IMR-90 (cell line): ENCODE measurements at regions not wholly inside any gene's neighbourhood (a gene's known extent, or its start where the extent isn't known, plus 50 kb on each side); places are given as distances from the start of the nearest gene placed in this dataset.

Experiments
- ATAC-seq: fragments of 200-7000 bp; cut with Tn5 transposase; 2 replicates; pipeline ENCODE4 v1.9.1; 2020; ENCODE audit warnings: low read depth, mild to moderate bottlenecking, moderate library complexity
- BruUV-seq: library from RNA; stranded (reverse); fragments of 400-500 nt; replicated peaks from 2 replicates; lab custom pipeline; 2021; lab: Mats Ljungman, UMichigan
- CTCF ChIA-PET: fragments of 300-600 bp; formaldehyde crosslinking; extraction: SDS; loops from one replicate; lab custom pipeline; 2021; ENCODE audit warnings: antibody characterized with exemption; lab: Yijun Ruan, JAX
- POLR2A ChIA-PET: fragments of 300-600 bp; sonication (Branson Sonifier 250); formaldehyde crosslinking; loops from one replicate; lab custom pipeline; 2022; ENCODE audit warnings: antibody characterized with exemption; ENCODE audit not compliant: unreplicated experiment; lab: Charles Lee
- DNase-seq: peaks from one replicate; pipeline ENCODE4 v3.0.0; 2013
- H2AFZ ChIP-seq: replicated peaks from 2 replicates; pipeline ENCODE3; 2013; ENCODE audit warnings: low read length, mild to moderate bottlenecking; ENCODE audit not compliant: poor library complexity
- H2AK5ac ChIP-seq: 2 replicates; pipeline ENCODE4 v1.6.1; 2013; ENCODE audit warnings: low read depth, low read length, inconsistent platforms
- H2AK9ac ChIP-seq: replicated peaks from 2 replicates; pipeline ENCODE3; 2013; ENCODE audit warnings: mild to moderate bottlenecking, low read depth, low read length, moderate library complexity; ENCODE audit not compliant: poor library complexity
- H2BK120ac ChIP-seq: 2 replicates; pipeline ENCODE4 v1.6.1; 2013; ENCODE audit warnings: low read depth, low read length, inconsistent platforms
- H2BK15ac ChIP-seq: 3 replicates; pipeline ENCODE4 v1.6.1; 2013; ENCODE audit warnings: low read depth, low read length, inconsistent platforms
- H2BK20ac ChIP-seq: 2 replicates; pipeline ENCODE4 v1.6.1; 2013; ENCODE audit warnings: low read depth, mild to moderate bottlenecking, inconsistent platforms, low read length, moderate library complexity
- H2BK5ac ChIP-seq: 2 replicates; pipeline ENCODE4 v1.6.1; 2013; ENCODE audit warnings: mild to moderate bottlenecking, low read depth, low read length, inconsistent platforms; ENCODE audit not compliant: poor library complexity, severe bottlenecking
- H3K14ac ChIP-seq: replicated peaks from 2 replicates; pipeline ENCODE4 v1.6.1; 2013; ENCODE audit warnings: low read depth, low read length, inconsistent platforms
- H3K18ac ChIP-seq: 2 replicates; pipeline ENCODE4 v1.6.1; 2013; ENCODE audit warnings: low read depth, low read length, control low read depth
- H3K23ac ChIP-seq: 2 replicates; pipeline ENCODE4 v1.6.1; 2013; ENCODE audit warnings: low read depth, low read length, inconsistent platforms
- H3K27ac ChIP-seq: 2 replicates; pipeline ENCODE4 v1.5.1; 2013; ENCODE audit warnings: mild to moderate bottlenecking, control low read depth, low read length; ENCODE audit not compliant: insufficient read depth
- H3K27me3 ChIP-seq: 2 replicates; pipeline ENCODE4 v1.6.1; 2013; ENCODE audit warnings: low read length; ENCODE audit not compliant: control insufficient read depth, insufficient read depth
- H3K36me3 ChIP-seq: 2 replicates; pipeline ENCODE4 v1.6.1; 2013; ENCODE audit warnings: low read length, mixed read lengths; ENCODE audit not compliant: control insufficient read depth, insufficient read depth
- H3K4ac ChIP-seq: 2 replicates; pipeline ENCODE4 v1.6.1; 2013; ENCODE audit warnings: low read depth, low read length, inconsistent platforms
- H3K4me1 ChIP-seq: 2 replicates; pipeline ENCODE4 v1.6.1; 2013; ENCODE audit warnings: low read length, mixed read lengths; ENCODE audit not compliant: control insufficient read depth, insufficient read depth
- H3K4me2 ChIP-seq: 2 replicates; pipeline ENCODE4 v1.6.1; 2013; ENCODE audit warnings: low read depth, mild to moderate bottlenecking, control low read depth, low read length, moderate library complexity
- H3K4me3 ChIP-seq: 2 replicates; pipeline ENCODE4 v1.5.1; 2013; ENCODE audit warnings: low read depth, mild to moderate bottlenecking, control low read depth, low read length, moderate library complexity; ENCODE audit not compliant: insufficient read depth
- H3K56ac ChIP-seq: 2 replicates; pipeline ENCODE4 v1.6.1; 2013; ENCODE audit warnings: low read length, inconsistent platforms; ENCODE audit not compliant: insufficient read depth; ENCODE audit errors: extremely low read depth
- H3K79me1 ChIP-seq, 2 experiments: 2 replicates each; pipeline ENCODE4 v1.6.1; 2013; ENCODE audit warnings: low read length in 2 of 2, inconsistent platforms in 1 of 2, low read depth in 1 of 2
- H3K9ac ChIP-seq: 2 replicates; pipeline ENCODE4 v1.6.1; 2013; ENCODE audit warnings: low read depth, low read length, control low read depth
- H3K9me1 ChIP-seq: 2 replicates; pipeline ENCODE4 v1.6.1; 2013; ENCODE audit warnings: low read length, inconsistent platforms; ENCODE audit not compliant: insufficient read depth
- H3K9me3 ChIP-seq: 2 replicates; pipeline ENCODE4 v1.6.1; 2013; ENCODE audit warnings: low read length; ENCODE audit not compliant: control insufficient read depth, insufficient read depth
- H4K20me1 ChIP-seq: 2 replicates; pipeline ENCODE4 v1.6.1; 2013; ENCODE audit warnings: low read length, inconsistent platforms; ENCODE audit not compliant: insufficient read depth
- H4K5ac ChIP-seq: 2 replicates; pipeline ENCODE4 v1.6.1; 2013; ENCODE audit warnings: mild to moderate bottlenecking, low read depth, low read length, control low read depth
- H4K8ac ChIP-seq, 2 experiments: 2 replicates each; pipeline ENCODE4 v1.6.1; 2013; ENCODE audit warnings: low read depth in 2 of 2, low read length in 2 of 2, control low read depth in 1 of 2, inconsistent platforms in 1 of 2
- H4K91ac ChIP-seq: 2 replicates; pipeline ENCODE4 v1.6.1; 2013; ENCODE audit warnings: low read depth, low read length, inconsistent platforms; ENCODE audit not compliant: insufficient read depth
- CHD1 ChIP-seq: IDR thresholded peaks from 2 replicates; pipeline ENCODE4 v1.6.1; 2012; ENCODE audit warnings: low read depth, low read length, improper control_type of control experiment
- FOS ChIP-seq: fragments of 150-350 bp; IDR thresholded peaks from 2 replicates; pipeline ENCODE4 v1.6.1; 2016; ENCODE audit warnings: low read depth, low read length
- SMC3 ChIP-seq: fragments of 150-350 bp; IDR thresholded peaks from 2 replicates; pipeline ENCODE4 v1.6.1; 2016; ENCODE audit warnings: low read depth, mild to moderate bottlenecking, antibody characterized with exemption, low read length, moderate library complexity
- WGBS, 2 experiments: methylation state at CpG; one replicate each; pipeline versions ENCODE4 v1.1.5 to v1.1.7; 2013; ENCODE audit warnings: missing lambda C conversion rate in 2 of 2; ENCODE audit not compliant: insufficient read length in 1 of 2; ENCODE audit errors: extremely low coverage in 2 of 2; 5-methylcytosine and 5-hydroxymethylcytosine counted together
- dilution Hi-C: fragments of 300-500 bp; cut with HindIII; formaldehyde crosslinking; loops from one replicate; pipeline ENCODE4 v1.14.3; 2018; ENCODE audit warnings: low sequenced_read_pairs; ENCODE audit not compliant: unreplicated experiment
- in situ Hi-C: fragments of 300-500 bp; cut with MboI; formaldehyde crosslinking; loops from 3 replicates; pipeline ENCODE4 v1.14.3; 2019; ENCODE audit warnings: low sequenced_read_pairs, inconsistent platforms, mixed read lengths
- intact Hi-C: fragments of 100-400 bp; cut with micrococcal nuclease; formaldehyde crosslinking; loops from 2 replicates; pipeline ENCODE4 v1.10.0; 2022
- TF ChIP-seq, protein P1 (sequence below): fragments of 150-350 bp; IDR thresholded peaks from 2 replicates; pipeline ENCODE4 v1.6.1; 2016; ENCODE audit warnings: low read depth, mild to moderate bottlenecking, low read length, moderate library complexity, borderline replicate concordance

DNA sequence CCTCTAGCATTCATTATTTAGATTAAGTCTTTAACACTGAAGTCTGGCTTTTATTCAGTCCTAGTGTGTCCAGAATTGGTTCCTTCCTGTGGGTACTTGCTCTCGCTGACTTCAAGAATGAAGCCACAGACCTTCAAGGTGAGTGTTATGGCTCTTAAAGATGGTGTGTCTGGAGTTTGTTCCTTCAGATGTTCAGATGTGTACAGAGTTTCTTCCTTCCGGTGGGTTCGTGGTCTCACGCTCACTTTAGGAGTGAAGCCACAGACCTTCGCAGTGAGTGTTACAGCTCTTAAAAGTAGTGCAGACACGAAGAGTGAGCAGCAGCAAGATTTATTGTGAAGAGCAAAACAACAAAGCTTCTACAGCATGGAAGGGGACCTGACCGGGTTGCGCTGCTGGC is 860.6 kb downstream of the STIM2 start:
- in situ Hi-C loops: no loop called here
- no peak overlapping the region for H3K14ac ChIP-seq
- BruUV-seq: no TSS peak
- no peak overlapping the region for H2BK15ac ChIP-seq
- no peaks in the 10 kb centered on the region for H3K9me3 ChIP-seq
- TF ChIP-seq FOS (no peak), CHD1 (no peak), SMC3 (no peak)
- TF ChIP-seq, protein P1, sequence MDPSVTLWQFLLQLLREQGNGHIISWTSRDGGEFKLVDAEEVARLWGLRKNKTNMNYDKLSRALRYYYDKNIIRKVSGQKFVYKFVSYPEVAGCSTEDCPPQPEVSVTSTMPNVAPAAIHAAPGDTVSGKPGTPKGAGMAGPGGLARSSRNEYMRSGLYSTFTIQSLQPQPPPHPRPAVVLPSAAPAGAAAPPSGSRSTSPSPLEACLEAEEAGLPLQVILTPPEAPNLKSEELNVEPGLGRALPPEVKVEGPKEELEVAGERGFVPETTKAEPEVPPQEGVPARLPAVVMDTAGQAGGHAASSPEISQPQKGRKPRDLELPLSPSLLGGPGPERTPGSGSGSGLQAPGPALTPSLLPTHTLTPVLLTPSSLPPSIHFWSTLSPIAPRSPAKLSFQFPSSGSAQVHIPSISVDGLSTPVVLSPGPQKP: no peak
- no peak overlapping the region for H3K4me2 ChIP-seq
- no peak overlapping the region for H3K23ac ChIP-seq
- no peak overlapping the region for H4K8ac ChIP-seq
- no peak for ATAC-seq
- no peak overlapping the region for H2BK120ac ChIP-seq
- H3K79me1 ChIP-seq: no peaks in the 10 kb centered on the region
- H2AFZ ChIP-seq: no peak overlapping the region
- intact Hi-C loops: no loop called here
- H3K27ac ChIP-seq: no peak overlapping the region
- no peaks in the 10 kb centered on the region for H3K36me3 ChIP-seq
- no peak overlapping the region for H3K56ac ChIP-seq
- H3K9me1 ChIP-seq: no peaks in the 10 kb centered on the region
- no peak overlapping the region for H2AK5ac ChIP-seq
- no peaks in the 10 kb centered on the region for H3K4me1 ChIP-seq
- no CpG with 5 or more reads among the region's 8 CpGs for WGBS, 2 experiments
- no peak overlapping the region for H2BK5ac ChIP-seq
- H3K9ac ChIP-seq: no peak overlapping the region
- CTCF ChIA-PET: no interaction called here
- H3K18ac ChIP-seq: no peak overlapping the region
- H3K4me3 ChIP-seq: no peak overlapping the region
- no peak overlapping the region for H2AK9ac ChIP-seq
- no peaks in the 10 kb centered on the region for H4K20me1 ChIP-seq
- H3K4ac ChIP-seq: no peak overlapping the region
- no peak overlapping the region for H4K5ac ChIP-seq
- no peak overlapping the region for H2BK20ac ChIP-seq
- dilution Hi-C loops: no loop called here
- H4K91ac ChIP-seq: no peak overlapping the region
- DNase-seq: no peak
- H3K27me3 ChIP-seq: no peaks in the 10 kb centered on the region
- POLR2A ChIA-PET: no interaction called here
